ENCODE measurements at regions not wholly inside any gene's neighbourhood (a gene's known extent, or its start where the extent isn't known, plus 50 kb on each side); places are given as distances from the start of the nearest gene placed in this dataset.

- TF ChIP-seq, protein P1, sequence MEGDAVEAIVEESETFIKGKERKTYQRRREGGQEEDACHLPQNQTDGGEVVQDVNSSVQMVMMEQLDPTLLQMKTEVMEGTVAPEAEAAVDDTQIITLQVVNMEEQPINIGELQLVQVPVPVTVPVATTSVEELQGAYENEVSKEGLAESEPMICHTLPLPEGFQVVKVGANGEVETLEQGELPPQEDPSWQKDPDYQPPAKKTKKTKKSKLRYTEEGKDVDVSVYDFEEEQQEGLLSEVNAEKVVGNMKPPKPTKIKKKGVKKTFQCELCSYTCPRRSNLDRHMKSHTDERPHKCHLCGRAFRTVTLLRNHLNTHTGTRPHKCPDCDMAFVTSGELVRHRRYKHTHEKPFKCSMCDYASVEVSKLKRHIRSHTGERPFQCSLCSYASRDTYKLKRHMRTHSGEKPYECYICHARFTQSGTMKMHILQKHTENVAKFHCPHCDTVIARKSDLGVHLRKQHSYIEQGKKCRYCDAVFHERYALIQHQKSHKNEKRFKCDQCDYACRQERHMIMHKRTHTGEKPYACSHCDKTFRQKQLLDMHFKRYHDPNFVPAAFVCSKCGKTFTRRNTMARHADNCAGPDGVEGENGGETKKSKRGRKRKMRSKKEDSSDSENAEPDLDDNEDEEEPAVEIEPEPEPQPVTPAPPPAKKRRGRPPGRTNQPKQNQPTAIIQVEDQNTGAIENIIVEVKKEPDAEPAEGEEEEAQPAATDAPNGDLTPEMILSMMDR (IDR thresholded peaks at IDR 0.05): no peak
- no peak for TF ChIP-seq POLR2A (IDR thresholded peaks at IDR 0.05)
- no peak for DNase-seq (ENCODE audit: low spot score in 2 of 2)
- WGBS, 2 donors: 27 to 51% methylated on average over 2 of the region's 2 CpGs
- intact Hi-C loops (cut with DNase I; ENCODE audit: low total_unique reads): no loop called here
- no peak overlapping the region for H3K4me3 ChIP-seq (ENCODE audit: low read depth, poor library complexity, severe bottlenecking)
Observed at GRCh38 chr7:110400411-110400810, 690.5 kb upstream of the LRRN3 start.

DNA sequence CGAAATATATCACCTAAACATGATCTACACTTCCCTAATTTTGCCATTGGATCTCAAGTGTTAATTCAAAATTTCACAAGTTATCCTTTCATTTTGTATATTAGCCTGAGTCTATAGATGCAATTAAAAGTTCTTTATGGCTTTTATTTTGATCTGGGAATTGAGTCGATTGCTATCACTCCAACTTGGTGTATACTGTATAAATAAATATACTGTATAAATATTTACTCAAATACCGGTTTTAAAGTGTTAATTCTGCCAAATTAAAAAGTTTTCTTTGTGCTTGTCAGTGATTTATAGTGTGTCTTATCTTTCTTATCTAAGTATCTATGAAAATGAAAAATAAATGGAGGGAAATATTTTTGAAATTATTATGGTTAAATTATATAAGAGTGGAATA is 683.7 kb upstream of the LRRN3 start:
- DNase-seq (ENCODE audit: low spot score in 2 of 2): no peak
- intact Hi-C loops (cut with DNase I; ENCODE audit: low total_unique reads): no loop called here
- WGBS, 2 donors: 60 to 67% methylated on average over 3 of the region's 3 CpGs
- TF ChIP-seq POLR2A (IDR thresholded peaks at IDR 0.05): no peak
- TF ChIP-seq, protein P1 (IDR thresholded peaks at IDR 0.05): no peak
- H3K4me3 ChIP-seq (ENCODE audit: low read depth, poor library complexity, severe bottlenecking): no peak overlapping the region

DNA sequence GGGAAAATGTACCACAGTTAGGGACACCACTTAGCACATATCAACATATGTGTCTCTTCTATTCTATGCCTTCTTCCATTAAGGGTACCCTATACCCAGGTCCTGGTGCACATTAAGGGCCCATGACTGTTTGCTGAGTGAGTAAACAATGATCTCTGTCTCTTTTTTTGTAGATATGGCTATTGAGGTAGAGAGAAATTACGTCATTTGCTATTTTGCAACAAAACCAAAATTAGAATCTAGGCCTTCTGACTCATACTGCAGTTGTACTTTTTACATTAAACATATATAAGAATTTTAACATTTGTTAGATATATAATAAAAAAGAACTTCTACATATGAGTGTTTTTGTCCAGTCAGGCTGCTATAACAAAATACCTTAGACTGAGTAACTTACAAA is 683.2 kb upstream of the LRRN3 start:
- intact Hi-C loops (cut with DNase I; ENCODE audit: low total_unique reads): no loop called here
- 0 to 53% methylated on average over 1 of the region's 1 CpG for WGBS, 2 donors
- H3K4me3 ChIP-seq (ENCODE audit: low read depth, poor library complexity, severe bottlenecking): no peak overlapping the region
- TF ChIP-seq, protein P1 (IDR thresholded peaks at IDR 0.05): no peak
- no peak for DNase-seq (ENCODE audit: low spot score in 2 of 2)

- TF ChIP-seq, protein P1 (IDR thresholded peaks at IDR 0.05): no peak
- TF ChIP-seq POLR2A (IDR thresholded peaks at IDR 0.05): no peak
- 73 to 78% methylated on average over 1 of the region's 1 CpG for WGBS, 2 donors
- intact Hi-C loops (cut with DNase I; ENCODE audit: low total_unique reads): no loop called here
- no peak overlapping the region for H3K4me3 ChIP-seq (ENCODE audit: low read depth, poor library complexity, severe bottlenecking)
- no peak for DNase-seq (ENCODE audit: low spot score in 2 of 2)
Observed at GRCh38 chr7:110412614-110413013, 678.3 kb upstream of the LRRN3 start.

GRCh38 chr7:110413038-110413437 is 677.9 kb upstream of the LRRN3 start:
- no peak for DNase-seq (ENCODE audit: low spot score in 2 of 2)

GRCh38 chr7:110417611-110418010 is 673.3 kb upstream of the LRRN3 start:
- TF ChIP-seq POLR2A (IDR thresholded peaks at IDR 0.05): no peak
- TF ChIP-seq, protein P1 (IDR thresholded peaks at IDR 0.05): no peak
- no peak for DNase-seq (ENCODE audit: low spot score in 2 of 2)
- no peak overlapping the region for H3K4me3 ChIP-seq (ENCODE audit: low read depth, poor library complexity, severe bottlenecking)
- WGBS, 2 donors: 85% methylated on average over 2 of the region's 2 CpGs
- intact Hi-C loops (cut with DNase I; ENCODE audit: low total_unique reads): no loop called here

More at GRCh38 chr7:110413038-110413437, 677.9 kb upstream of the LRRN3 start:
- no peak for TF ChIP-seq POLR2A (IDR thresholded peaks at IDR 0.05)
- TF ChIP-seq, protein P1 (IDR thresholded peaks at IDR 0.05): no peak
- H3K4me3 ChIP-seq (ENCODE audit: low read depth, poor library complexity, severe bottlenecking): no peak overlapping the region
- intact Hi-C loops (cut with DNase I; ENCODE audit: low total_unique reads): no loop called here

Measured in lower leg skin (tissue), 4 donors.